ENCODE measurements at regions not wholly inside any gene's neighbourhood (a gene's known extent, or its start where the extent isn't known, plus 50 kb on each side); places are given as distances from the start of the nearest gene placed in this dataset.
A peak's percentile ranks its signal among the peaks of the same experiment; 100 is the strongest.

DNA sequence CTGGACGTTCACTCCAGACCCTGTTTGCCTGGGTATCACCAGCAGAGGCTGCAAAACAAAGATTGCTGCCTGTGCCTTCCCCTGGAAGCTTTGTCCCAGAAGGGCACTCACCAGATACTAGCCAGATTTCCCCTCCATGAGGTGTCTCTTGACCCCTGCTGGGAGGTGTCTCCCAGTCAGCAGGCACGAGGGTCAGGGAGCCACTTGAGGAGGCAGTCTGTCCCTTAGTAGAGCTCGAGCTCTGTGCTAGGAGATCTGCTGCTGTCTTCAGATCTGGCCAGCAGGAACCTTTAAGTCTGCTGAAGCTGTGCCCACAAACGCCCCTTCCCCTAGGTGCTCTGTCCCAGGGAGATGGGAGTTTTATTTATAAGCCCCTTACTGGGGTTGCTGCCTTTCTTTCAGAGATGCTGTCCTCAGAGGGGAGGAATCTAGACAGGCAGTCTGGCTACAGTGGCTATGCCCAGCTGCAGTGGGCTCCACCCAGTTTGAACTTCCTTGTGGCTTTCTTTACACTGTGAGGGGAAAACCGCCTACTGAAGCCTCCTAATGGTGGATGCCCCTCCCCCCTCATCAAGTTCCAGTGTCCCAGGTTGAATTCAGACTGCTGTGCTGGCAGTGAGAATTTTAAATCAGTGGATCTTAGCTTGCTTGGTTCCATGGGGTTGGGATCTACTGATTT is 253.9 kb downstream of the SPATA31D1 start:
- Mint-ChIP-seq H3K4me1 (ENCODE audit: low read depth) (peaks cover 36% of the 10 kb centered on the region), H3K27me3 (peaks cover 2% of the 10 kb centered on the region), H3K36me3 (ENCODE audit: low read depth) (no peaks in the 10 kb centered on the region), H3K9me3 (peaks cover 46% of the 10 kb centered on the region), H3K4me3 (no peak overlapping the region), H3K27ac (no peak overlapping the region)
- intact Hi-C loops (cut with micrococcal nuclease) = no loop called here

DNA sequence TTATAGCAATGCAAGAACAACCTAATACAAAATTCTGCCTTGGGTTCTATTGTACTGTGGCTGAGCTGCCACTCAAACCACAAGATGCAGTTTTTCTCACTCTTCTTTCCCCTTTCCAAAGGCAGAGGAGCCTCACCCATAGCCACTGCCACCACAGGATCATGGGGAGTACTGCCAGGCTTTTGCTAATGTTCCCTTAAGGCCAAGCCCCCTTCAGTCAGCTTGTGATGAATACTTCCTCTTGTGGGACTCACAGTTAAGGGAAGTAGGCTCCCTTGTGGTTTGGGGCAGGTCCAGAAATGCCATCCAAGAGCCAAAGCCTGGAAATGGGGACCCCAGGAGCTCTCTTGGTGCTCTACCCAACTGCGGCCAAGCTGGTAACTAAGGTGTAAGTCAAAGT is 258.7 kb downstream of the SPATA31D1 start:
- Mint-ChIP-seq H3K9me3 (peaks cover 7% of the 10 kb centered on the region), H3K27ac (peak overlapping the region; percentile 53), H3K27me3 (peaks cover 5% of the 10 kb centered on the region), H3K36me3 (ENCODE audit: low read depth) (no peaks in the 10 kb centered on the region), H3K4me1 (ENCODE audit: low read depth) (peaks cover 41% of the 10 kb centered on the region), H3K4me3 (no peak overlapping the region)
- intact Hi-C loops (cut with micrococcal nuclease) = no loop called here

DNA sequence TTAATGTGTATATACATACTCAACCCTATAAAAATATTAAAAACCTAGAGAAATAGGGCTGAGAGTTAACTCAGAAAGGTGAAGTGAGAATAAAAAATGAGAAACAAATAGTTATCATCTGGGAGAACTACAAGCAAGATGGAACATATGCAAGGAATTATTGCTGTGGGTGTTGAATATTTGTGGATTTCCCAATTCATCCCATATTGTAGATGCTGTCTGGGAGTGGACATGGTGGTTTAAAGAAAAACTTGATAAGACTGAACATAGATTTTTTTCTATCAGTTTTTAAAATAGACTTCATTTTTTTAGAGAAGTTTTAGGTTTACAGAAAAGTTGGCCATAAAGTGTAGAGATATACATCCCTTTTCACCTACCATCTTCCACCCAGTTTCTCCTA is 263.5 kb downstream of the SPATA31D1 start:
- H3K27ac Mint-ChIP-seq = no peak overlapping the region
- no peaks in the 10 kb centered on the region for H3K36me3 Mint-ChIP-seq (ENCODE audit: low read depth)
- peaks cover 3% of the 10 kb centered on the region for H3K27me3 Mint-ChIP-seq
- H3K9me3 Mint-ChIP-seq = no peaks in the 10 kb centered on the region
- intact Hi-C loops (cut with micrococcal nuclease) = no loop called here
- H3K4me1 Mint-ChIP-seq (ENCODE audit: low read depth) = peaks cover 12% of the 10 kb centered on the region
- H3K4me3 Mint-ChIP-seq = no peak overlapping the region

DNA sequence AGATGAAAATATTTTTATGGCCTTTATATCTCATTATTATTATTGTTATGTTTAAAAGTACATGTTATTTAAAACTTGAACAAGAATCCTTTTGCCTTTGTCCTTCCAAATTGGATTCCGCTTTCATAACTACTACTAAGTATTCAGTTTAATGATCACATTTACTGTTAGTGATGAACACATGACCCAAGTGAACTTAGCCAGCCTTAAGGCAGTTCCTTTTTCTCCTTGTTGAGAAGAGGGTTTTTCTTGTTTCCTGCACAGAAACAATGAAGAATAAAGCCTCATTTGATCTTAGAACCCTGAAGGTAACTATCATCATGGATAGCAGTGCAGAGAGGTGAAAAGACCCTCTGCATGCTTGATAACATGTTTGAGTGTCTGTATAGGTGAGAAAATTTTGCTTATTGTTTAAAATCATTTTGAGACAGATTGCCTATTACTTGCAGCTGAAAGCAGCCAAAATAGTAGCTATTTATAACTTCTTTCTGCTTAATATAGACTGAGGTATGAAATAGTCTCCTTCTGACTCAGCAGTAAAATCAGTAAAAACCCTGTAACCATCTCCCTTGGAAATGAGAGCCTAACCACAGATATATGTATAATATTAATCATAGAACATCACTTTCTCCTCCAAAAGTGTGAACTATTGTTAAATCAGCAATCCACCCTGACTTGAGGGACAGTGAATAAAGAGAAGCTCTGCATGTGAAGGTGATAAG is 266.2 kb downstream of the SPATA31D1 start:
- intact Hi-C loops (cut with micrococcal nuclease) = no loop called here
- Mint-ChIP-seq H3K36me3 (ENCODE audit: low read depth) (no peaks in the 10 kb centered on the region), H3K4me3 (no peak overlapping the region), H3K27ac (no peak overlapping the region), H3K4me1 (ENCODE audit: low read depth) (no peaks in the 10 kb centered on the region), H3K9me3 (no peaks in the 10 kb centered on the region), H3K27me3 (no peaks in the 10 kb centered on the region)

DNA sequence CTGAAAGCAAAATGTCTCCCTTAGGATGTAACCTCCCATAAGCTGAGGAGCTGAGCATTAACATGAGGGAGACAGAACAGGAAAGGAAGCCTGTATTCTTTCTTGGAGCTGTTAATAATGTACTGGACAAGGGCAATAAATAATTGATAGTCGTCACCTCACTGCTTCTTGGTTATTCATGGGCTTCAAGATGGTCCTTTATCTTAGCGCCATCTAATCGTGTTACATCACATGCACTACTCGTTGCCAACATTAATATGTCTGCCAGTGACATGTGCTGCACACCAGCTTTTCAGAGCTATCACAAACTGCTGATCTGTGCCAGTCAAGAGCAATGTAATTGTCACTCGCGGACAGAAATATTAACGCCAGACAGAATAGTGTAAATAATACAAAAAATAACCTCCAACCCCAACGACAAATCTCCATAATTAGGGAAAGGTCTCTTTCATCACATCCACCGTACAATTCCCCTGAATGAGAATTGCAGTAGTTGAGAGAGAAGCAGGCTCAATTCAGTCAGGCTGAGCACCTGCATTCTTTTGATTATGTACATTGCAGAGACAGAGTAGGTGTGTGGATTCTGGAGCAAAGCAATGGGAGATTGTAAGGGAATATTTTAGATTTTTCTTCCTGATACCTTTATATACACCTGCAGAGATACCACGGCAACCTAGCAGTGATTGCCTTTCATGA is 267.1 kb downstream of the SPATA31D1 start:
- no peaks in the 10 kb centered on the region for H3K27me3 Mint-ChIP-seq
- H3K9me3 Mint-ChIP-seq = no peaks in the 10 kb centered on the region
- H3K27ac Mint-ChIP-seq = no peak overlapping the region
- no peak overlapping the region for H3K4me3 Mint-ChIP-seq
- no peaks in the 10 kb centered on the region for H3K36me3 Mint-ChIP-seq (ENCODE audit: low read depth)
- H3K4me1 Mint-ChIP-seq (ENCODE audit: low read depth) = no peaks in the 10 kb centered on the region
- intact Hi-C loops (cut with micrococcal nuclease) = no loop called here

DNA sequence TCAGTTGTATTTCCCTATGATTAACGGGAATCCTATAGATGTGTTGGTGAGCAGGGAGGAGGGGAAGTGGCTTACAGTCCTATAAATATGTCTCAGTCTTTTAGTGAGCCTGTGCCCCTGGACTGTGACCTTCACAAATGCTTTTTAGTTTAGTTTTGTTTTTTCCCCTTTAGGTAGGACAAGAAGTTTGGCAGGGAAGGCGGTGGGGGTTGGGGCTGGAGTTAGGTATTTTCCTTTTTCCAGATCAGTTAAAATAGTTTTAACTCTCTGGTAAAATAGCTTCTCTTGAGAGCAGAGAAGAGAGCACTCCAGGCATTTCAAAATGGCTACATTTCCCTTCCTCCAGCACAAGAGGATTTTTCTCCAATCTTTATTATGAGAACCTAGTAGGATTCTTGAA is 272.1 kb downstream of the SPATA31D1 start:
- intact Hi-C loops (cut with micrococcal nuclease) = no loop called here
- Mint-ChIP-seq H3K27me3 (no peaks in the 10 kb centered on the region), H3K4me1 (ENCODE audit: low read depth) (no peaks in the 10 kb centered on the region), H3K36me3 (ENCODE audit: low read depth) (no peaks in the 10 kb centered on the region), H3K4me3 (no peak overlapping the region), H3K9me3 (no peaks in the 10 kb centered on the region), H3K27ac (no peak overlapping the region)

DNA sequence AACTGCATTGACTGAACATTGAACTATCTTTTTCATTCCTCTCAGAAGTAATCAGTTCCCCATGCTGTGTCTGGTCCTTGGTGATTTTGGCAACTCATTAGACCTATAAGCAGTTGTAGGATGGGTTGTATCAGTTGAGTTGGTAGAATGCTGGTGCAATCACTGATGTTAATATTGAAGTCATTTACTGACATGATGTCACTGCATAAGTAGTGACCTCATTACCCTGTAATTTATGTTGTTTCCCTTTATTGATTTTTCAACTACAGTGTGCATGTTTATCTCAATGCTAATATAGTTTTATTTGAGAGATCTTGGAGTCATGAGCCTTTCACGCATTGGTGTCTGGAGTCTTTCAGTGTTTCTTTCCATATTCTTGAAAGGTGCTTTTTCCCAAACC is 275.0 kb downstream of the SPATA31D1 start:
- H3K4me3 Mint-ChIP-seq = no peak overlapping the region
- H3K27me3 Mint-ChIP-seq = no peaks in the 10 kb centered on the region
- H3K27ac Mint-ChIP-seq = no peak overlapping the region
- H3K9me3 Mint-ChIP-seq = no peaks in the 10 kb centered on the region
- intact Hi-C loops (cut with micrococcal nuclease) = no loop called here
- H3K36me3 Mint-ChIP-seq (ENCODE audit: low read depth) = no peaks in the 10 kb centered on the region
- H3K4me1 Mint-ChIP-seq (ENCODE audit: low read depth) = no peaks in the 10 kb centered on the region

DNA sequence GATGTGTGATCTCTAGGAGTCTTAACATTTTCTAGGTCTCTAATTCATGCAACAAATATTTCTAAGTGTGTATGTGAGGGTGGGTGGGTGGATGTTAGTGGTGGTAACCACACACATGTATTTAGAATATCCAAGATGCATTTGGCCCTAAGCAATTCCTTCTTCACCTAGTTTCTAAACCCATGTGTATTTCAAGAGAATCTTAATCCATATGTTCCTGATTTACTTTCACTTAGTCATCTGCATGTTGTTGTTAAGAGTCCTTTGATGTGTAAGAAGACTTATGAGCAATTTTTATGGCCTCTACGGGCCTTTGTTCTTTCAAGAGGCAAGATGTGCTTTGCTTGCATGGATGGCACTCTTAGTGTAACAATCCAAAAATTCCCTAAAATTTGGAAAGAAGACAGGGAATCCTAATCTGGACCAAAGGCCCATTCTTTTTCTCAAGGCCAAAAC is 282.6 kb downstream of the SPATA31D1 start:
- Mint-ChIP-seq H3K36me3 (ENCODE audit: low read depth) (no peaks in the 10 kb centered on the region), H3K9me3 (no peaks in the 10 kb centered on the region), H3K4me3 (no peak overlapping the region), H3K27me3 (no peaks in the 10 kb centered on the region), H3K4me1 (ENCODE audit: low read depth) (peaks cover 9% of the 10 kb centered on the region), H3K27ac (no peak overlapping the region)
- intact Hi-C loops (cut with micrococcal nuclease) = no loop called here

DNA sequence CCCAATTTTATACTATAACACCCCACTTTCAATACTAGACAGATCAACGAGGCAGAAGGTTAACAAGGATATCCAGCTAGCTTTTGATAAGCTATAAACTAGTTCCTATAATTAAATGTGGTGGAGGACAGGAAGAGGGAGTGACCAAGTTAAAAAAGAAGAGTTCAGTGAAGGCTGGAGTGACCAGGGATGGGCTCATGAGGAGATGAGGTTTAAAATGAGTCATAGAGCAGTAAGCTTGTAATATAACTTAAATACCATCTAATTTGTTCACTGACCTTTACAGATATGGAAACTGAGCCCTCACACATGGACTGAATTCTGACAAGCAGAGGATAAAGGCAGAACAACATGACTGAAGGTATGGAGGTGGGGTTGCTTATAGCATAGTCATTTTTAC is 284.5 kb downstream of the SPATA31D1 start:
- H3K4me3 Mint-ChIP-seq = no peak overlapping the region
- H3K27ac Mint-ChIP-seq = no peak overlapping the region
- intact Hi-C loops (cut with micrococcal nuclease) = no loop called here
- no peaks in the 10 kb centered on the region for H3K9me3 Mint-ChIP-seq
- no peaks in the 10 kb centered on the region for H3K27me3 Mint-ChIP-seq
- H3K4me1 Mint-ChIP-seq (ENCODE audit: low read depth) = peaks cover 9% of the 10 kb centered on the region
- no peaks in the 10 kb centered on the region for H3K36me3 Mint-ChIP-seq (ENCODE audit: low read depth)

DNA sequence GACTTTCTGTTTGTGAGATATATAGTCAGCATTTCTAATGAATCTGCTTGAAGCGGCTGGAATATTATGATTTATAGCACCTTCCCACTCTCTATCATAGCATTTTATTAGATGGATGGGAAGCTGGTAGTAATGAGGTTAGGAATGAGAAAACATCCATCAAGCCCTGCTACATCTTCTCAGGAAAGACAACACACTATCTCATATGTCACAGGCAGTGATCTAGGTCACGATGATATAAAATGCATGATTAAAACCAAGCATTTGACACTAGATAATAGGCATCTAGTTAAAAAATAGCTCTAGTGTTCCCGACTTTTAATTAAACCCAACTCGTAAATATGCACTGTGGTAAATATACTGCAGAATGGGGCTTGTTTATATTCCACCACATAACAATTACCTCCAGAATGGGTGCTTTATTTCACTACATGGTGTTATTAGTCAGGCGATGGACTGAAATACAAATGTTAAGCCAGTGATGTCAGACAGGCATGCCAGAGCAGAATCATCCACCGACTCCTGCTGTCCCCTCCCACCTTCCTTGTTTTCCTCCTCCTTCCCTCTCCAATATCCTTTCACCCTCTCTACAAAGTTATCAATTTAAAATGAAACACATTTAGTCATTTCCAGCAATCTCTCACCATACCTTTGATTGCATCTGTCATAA is 286.8 kb downstream of the SPATA31D1 start:
- H3K4me1 Mint-ChIP-seq (ENCODE audit: low read depth) = peaks cover 9% of the 10 kb centered on the region
- no peaks in the 10 kb centered on the region for H3K9me3 Mint-ChIP-seq
- no peaks in the 10 kb centered on the region for H3K36me3 Mint-ChIP-seq (ENCODE audit: low read depth)
- intact Hi-C loops (cut with micrococcal nuclease) = no loop called here
- H3K27ac Mint-ChIP-seq = no peak overlapping the region
- no peaks in the 10 kb centered on the region for H3K27me3 Mint-ChIP-seq
- H3K4me3 Mint-ChIP-seq = no peak overlapping the region

DNA sequence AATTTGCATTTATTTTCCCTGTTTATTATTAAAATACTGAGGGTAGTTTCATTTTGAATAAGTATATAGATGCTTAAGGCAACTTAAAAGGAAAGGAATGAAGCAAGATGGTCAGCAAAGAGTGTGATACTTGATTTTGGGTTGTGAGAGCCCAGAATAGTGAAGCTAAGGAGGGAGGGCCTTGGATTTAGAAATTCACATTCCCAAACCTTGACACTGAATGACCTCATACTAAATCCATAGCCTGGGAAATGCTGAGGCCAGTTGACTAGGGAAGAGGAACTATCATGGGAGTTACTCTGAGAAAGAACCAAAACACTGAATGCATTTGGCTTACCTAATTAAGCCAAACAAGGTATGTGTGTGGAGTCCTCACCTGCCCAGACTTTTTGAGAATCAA is 292.5 kb downstream of the SPATA31D1 start:
- H3K27ac Mint-ChIP-seq = no peak overlapping the region
- H3K9me3 Mint-ChIP-seq = peaks cover 1% of the 10 kb centered on the region

DNA sequence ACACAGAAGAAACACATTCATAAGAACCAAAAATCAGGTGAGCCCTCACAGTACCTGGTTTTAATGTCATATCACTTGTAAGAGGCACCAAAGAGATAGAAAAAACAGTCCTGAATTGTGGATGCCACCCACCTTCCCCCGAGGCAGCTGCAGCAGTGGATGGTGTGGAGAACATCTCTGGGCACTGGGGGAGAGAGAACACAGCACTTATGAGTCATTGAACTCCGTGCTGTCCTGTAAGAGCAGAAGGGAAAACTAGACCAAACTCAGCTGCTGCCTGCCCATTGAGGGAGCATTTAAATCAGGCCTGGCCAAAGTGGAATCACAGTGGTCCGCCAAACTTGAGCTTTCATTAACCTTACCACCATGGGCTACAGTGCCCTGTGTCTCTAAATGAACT is 296.2 kb downstream of the SPATA31D1 start:
- Mint-ChIP-seq H3K4me1 (ENCODE audit: low read depth) (no peaks in the 10 kb centered on the region), H3K27ac (no peak overlapping the region), H3K9me3 (peaks cover 17% of the 10 kb centered on the region), H3K27me3 (no peaks in the 10 kb centered on the region), H3K4me3 (no peak overlapping the region), H3K36me3 (ENCODE audit: low read depth) (no peaks in the 10 kb centered on the region)
- intact Hi-C loops (cut with micrococcal nuclease) = no loop called here

More for the DNA sequence above, 292.5 kb downstream of the SPATA31D1 start:
- no peak overlapping the region for H3K4me3 Mint-ChIP-seq
- no peaks in the 10 kb centered on the region for H3K4me1 Mint-ChIP-seq (ENCODE audit: low read depth)
- H3K36me3 Mint-ChIP-seq (ENCODE audit: low read depth) = no peaks in the 10 kb centered on the region
- no peaks in the 10 kb centered on the region for H3K27me3 Mint-ChIP-seq
- intact Hi-C loops (cut with micrococcal nuclease) = no loop called here

DNA sequence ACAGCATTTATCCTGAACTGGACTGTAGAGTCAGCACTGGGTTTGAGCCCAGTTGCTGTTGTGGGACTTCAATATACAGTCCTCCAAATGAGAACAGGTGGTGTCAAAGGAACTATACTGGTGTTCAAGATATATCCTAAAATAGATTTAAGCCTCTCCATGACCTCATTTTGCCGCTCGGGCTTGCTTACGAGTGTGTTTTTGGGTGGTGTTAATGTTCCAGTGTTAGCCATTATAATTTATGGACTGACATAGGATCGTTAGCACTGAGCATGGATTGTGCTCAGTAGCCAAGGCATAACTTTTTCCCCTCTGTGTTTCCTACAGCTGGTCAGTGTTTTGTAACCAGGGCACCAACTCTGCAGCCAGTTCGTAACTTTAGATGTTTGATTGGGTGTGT is 306.6 kb downstream of the SPATA31D1 start:
- intact Hi-C loops (cut with micrococcal nuclease) = no loop called here
- Mint-ChIP-seq H3K9me3 (peaks cover 23% of the 10 kb centered on the region), H3K27me3 (no peaks in the 10 kb centered on the region), H3K4me3 (no peak overlapping the region), H3K4me1 (ENCODE audit: low read depth) (no peaks in the 10 kb centered on the region), H3K27ac (no peak overlapping the region), H3K36me3 (ENCODE audit: low read depth) (no peaks in the 10 kb centered on the region)

DNA sequence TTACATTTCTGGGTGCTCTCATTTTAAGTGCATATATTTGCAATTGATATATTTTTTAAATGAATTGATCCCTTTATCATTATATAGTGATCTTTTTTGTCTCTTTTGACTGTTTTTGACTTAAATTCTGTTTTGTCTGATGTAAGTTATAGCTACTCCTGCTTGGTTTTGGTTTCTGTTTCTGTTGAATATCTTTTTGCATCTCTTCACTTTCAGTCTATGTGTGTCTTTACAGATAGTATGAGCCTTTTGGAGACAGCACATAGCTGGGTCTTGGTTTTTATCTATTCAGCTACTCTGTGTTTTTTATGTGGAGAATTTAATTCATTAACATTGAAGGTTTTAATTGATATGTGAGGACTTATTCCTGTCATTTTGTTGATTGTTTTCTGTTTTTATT is 311.3 kb downstream of the SPATA31D1 start:
- intact Hi-C loops (cut with micrococcal nuclease) = no loop called here
- Mint-ChIP-seq H3K9me3 (peaks cover 25% of the 10 kb centered on the region), H3K27me3 (no peaks in the 10 kb centered on the region), H3K4me1 (ENCODE audit: low read depth) (no peaks in the 10 kb centered on the region), H3K36me3 (ENCODE audit: low read depth) (no peaks in the 10 kb centered on the region), H3K27ac (no peak overlapping the region), H3K4me3 (no peak overlapping the region)

Data from dendritic cell treated with granulocyte-macrophage colony-stimulating factor and Interleukin-4, amounts not matched to agents 40 ng/mL and 50 ng/mL, for 4 days (primary cell).